BE2C (cell line): ENCODE measurements at regions not wholly inside any gene's neighbourhood (a gene's known extent, or its start where the extent isn't known, plus 50 kb on each side); places are given as distances from the start of the nearest gene placed in this dataset.
"Not testable (repeated sequence)": the region's sequence is repeated elsewhere in the genome, so short reads cannot be mapped to it uniquely, and the experiment has no call there.

ENCODE experiments used
- DNase-seq: peaks from one replicate; pipeline ENCODE4 v3.0.0-alpha.2; 2020
- H3K27me3 ChIP-seq: fragments of 250-450 bp; sonication (Bioruptor Pico); 2 replicates; pipeline ENCODE4 v1.5.1; 2020; ENCODE audit warnings: mild to moderate bottlenecking
- H3K36me3 ChIP-seq: fragments of 250-450 bp; sonication (Bioruptor Pico); 2 replicates; pipeline ENCODE4 v1.5.1; 2020; ENCODE audit warnings: mild to moderate bottlenecking
- H3K4me1 ChIP-seq: fragments of 250-450 bp; sonication (Bioruptor Pico); 2 replicates; pipeline ENCODE4 v1.5.1; 2020
- H3K4me3 ChIP-seq: 2 replicates; pipeline ENCODE4 v1.5.1; 2011; ENCODE audit warnings: low read depth, low read length
- H3K9me3 ChIP-seq: fragments of 250-450 bp; sonication (Bioruptor Pico); 2 replicates; pipeline ENCODE4 v1.5.1; 2020

DNA sequence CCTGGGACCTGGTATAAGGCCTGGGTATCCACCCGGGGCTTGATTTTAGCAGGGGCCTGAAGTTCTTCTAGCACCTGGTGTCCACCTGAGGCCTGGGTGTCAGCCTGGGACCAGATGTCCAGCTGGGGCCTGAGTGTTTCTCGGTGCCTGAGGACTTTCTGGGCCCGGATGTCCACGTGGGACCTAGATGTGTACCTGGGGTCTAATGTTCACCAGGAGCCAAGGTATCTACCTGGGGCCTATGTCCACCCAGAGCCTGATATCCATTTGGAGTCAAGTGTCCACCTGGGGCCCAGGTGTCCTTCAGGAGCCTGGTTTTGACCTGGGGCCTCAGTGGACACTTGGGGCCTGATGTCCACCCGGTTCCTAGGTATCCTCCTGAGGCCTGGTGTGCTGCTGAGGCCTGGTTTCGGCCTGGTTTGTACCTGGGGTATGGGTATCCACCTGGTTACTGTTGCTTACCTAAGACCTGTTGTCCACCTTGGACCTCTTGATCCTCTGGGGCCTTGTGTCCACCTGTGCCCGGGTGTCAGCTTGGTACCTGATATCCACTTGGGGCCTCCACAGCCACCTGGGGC lies 75.2 kb upstream of the THOC3 start:
- not testable (repeated sequence) for H3K4me3 ChIP-seq, H3K9me3 ChIP-seq, H3K27me3 ChIP-seq, H3K36me3 ChIP-seq, H3K4me1 ChIP-seq, DNase-seq

DNA sequence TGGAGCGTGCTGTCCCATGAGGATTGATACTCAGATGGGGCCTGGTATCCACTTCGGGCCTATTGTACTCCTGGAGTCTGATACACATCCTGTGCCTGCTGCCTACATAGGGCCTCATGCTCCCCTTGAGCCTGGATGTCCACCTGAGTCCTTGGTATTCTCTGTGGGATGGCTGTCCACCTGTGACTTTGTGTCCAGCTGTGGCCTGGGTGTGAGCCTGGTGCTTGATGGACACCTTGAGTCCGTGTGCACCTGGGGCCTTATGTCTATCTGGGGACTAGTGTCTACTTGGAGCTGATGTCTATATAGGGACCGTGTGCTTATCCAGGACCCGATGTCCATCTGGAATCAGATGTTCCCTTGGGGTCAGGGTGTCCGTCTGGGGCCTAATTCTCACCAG lies 75.9 kb upstream of the THOC3 start:
- not testable (repeated sequence) for H3K4me3 ChIP-seq, H3K27me3 ChIP-seq, H3K36me3 ChIP-seq, DNase-seq, H3K9me3 ChIP-seq, H3K4me1 ChIP-seq

DNA sequence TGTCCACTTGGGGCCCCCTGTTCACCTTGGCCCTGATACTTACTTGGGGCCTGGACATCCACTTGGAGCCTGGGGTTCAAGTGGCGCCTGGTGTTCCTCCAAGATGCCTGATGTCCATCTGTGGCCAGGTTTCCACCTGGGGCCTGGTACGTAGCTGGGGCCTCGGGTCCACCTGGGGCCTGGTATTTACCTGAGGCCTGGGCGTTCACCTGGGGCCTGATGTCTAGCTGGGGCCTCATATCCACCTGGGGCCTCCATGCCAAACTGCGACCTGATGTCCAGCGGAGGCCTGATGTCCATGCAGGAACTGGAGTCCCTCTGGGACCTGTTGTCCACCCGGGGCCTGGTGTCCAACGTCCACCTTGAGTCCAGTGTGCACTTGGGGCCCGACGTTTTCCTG lies 76.3 kb upstream of the THOC3 start:
- H3K36me3 ChIP-seq, H3K9me3 ChIP-seq, H3K4me1 ChIP-seq, H3K27me3 ChIP-seq, DNase-seq, H3K4me3 ChIP-seq: not testable (repeated sequence)

DNA sequence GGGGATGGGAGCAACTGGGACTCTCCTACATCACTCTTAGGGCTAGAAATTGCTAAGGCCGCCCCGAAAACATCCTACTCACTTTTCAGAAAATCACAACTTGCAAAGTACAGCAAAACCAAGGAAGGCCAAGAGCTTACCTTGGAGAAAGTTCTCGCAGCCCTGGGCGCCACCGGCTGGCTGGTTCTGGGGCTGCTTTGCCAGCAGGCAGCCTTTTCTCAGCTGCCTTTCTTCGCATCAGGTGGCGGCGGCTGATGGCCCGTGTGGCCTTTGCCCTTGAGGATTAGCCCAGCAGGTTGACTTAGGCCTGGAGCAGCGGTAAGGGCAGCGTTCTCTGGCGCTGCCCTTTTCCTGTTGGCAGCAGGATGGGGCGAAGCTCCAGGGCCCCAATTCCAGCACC lies 77.3 kb upstream of the THOC3 start:
- not testable (repeated sequence) for DNase-seq, H3K36me3 ChIP-seq

DNA sequence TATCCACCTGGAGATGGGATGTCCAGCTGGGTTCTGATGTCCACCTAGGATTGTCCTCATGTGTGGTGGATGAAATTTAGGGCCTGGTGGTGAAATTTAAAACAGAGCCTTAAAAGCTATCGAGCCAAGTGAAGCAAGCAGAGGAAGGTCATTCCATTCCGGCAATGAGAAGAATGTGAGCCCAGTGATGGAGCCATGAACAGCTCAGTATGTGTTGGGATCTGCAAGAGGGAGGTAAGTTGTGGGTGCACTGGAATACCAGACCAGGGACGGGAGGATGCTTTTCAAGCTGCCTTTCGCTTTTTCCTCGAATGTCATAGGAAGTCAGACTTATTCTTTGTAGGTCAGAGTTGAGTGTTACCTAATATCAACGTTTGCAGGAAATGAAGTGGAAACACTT lies 80.6 kb upstream of the THOC3 start:
- H3K4me3 ChIP-seq, DNase-seq, H3K9me3 ChIP-seq, H3K27me3 ChIP-seq, H3K4me1 ChIP-seq, H3K36me3 ChIP-seq: not testable (repeated sequence)

More for the DNA sequence above, 77.3 kb upstream of the THOC3 start:
- H3K9me3 ChIP-seq, H3K4me3 ChIP-seq, H3K4me1 ChIP-seq, H3K27me3 ChIP-seq: not testable (repeated sequence)

DNA sequence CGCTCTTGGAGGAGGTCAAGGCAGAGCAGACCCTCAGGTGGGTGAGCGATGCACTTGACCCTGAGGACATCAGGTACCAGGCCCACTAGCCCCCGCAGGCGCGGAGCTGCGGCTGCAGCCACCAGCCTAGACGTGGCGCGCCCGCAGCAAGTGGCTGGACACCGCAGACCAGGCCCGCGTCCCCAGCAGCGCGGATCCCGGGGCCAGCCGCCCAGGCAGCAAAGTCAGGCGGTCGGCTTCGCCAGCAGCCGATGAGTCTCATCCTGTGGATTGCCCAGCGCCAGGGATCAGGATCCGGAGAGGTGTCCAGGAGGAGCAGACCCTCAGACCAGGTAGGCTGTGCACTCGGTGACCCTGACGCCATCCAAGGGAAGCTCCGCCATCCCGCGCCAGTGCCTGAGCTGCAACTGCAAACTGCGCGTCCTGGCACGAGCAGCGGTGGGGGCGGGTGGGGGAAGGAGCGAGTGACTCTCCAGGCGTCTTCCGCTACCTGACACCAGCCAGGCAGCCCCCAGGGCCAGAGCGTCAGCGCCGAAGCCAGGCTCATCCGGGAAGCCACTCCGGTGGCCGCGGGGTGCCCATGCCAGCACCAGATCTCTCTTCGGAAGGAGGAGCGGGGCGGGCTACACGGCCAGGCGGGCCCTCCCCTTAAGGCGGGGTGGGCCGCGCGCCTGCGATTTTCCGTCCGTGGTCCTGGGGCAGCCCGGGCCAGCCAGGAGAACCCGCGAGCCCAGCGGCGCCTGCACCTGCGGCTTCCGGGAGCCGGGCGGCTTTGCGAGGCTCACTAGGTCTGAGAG lies 92.6 kb upstream of the THOC3 start:
- not testable (repeated sequence) for H3K4me1 ChIP-seq, DNase-seq

DNA sequence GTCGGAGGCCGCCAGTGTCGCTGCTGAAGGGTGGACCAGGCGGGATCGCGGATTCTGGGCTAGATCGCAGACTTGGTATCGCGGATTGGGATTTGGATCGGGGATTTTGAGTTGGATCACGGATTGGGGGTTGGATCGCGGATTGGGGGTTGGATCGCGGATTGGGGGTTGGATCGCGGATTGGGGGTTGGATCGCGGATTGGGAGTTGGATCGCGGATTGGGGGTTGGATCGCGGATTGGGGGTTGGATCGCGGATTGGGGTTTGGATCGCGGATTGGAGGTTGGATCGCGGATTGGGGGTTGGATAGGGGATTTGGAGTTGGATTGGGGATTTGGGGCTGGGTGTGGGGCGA lies 93.1 kb upstream of the THOC3 start:
- H3K27me3 ChIP-seq, H3K36me3 ChIP-seq, H3K4me1 ChIP-seq, H3K4me3 ChIP-seq, H3K9me3 ChIP-seq, DNase-seq: not testable (repeated sequence)

More for the DNA sequence above, 92.6 kb upstream of the THOC3 start:
- not testable (repeated sequence) for H3K27me3 ChIP-seq, H3K9me3 ChIP-seq, H3K36me3 ChIP-seq, H3K4me3 ChIP-seq

DNA sequence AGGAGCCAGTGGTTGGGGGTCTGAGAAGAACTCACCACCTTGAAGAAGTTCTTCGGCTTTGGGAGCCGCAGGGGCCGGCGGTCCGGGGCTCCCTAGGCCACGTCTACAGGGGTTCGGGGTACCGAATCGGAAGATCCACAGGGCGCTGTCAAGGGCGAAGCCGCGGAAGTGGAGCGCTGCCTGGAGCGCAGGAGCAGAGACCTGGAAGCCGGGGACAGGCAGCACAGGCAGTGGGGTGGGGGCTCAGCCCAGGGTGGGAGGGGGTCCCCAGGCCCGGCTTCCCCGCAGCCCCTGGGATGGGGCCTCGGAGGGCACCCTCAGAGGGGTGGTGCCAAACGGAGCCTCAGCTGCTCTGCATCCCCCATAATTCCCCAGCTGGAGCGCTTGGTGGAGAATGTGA lies 93.5 kb upstream of the THOC3 start:
- not testable (repeated sequence) for H3K36me3 ChIP-seq, H3K4me1 ChIP-seq, H3K9me3 ChIP-seq, H3K4me3 ChIP-seq, H3K27me3 ChIP-seq, DNase-seq

DNA sequence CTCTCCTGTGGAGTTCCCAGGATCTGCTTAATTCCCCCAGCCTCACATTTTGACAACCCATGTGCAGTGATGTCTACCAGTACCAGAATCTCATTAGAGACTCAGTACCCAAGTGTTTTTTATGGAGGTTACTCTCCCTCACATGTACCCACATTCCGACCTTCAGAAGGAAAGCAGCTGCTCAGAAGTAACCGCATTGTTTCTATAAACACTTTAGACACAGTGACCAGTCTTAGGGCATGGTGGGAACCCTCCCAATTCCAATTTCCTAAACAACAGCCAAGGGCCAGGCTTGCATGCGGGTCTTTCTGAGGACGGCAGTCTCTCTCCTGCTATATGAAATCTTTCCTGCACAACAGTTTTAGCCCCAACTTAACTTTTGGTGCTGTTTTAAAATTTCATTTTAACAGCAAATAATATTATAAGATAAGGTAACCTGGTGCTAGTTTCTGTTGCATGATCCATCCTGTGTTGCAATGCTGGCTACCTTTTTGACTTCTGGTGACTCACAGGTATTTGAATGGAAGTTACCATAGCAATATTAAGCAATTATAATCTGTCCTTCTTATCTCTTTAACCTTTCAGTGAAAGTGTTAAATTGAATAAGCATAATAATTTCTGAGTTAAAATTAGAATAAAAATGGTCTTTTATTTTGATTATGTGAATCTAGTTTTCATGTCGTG lies 98.3 kb upstream of the THOC3 start:
- not testable (repeated sequence) for DNase-seq, H3K36me3 ChIP-seq, H3K4me3 ChIP-seq, H3K9me3 ChIP-seq, H3K27me3 ChIP-seq, H3K4me1 ChIP-seq

DNA sequence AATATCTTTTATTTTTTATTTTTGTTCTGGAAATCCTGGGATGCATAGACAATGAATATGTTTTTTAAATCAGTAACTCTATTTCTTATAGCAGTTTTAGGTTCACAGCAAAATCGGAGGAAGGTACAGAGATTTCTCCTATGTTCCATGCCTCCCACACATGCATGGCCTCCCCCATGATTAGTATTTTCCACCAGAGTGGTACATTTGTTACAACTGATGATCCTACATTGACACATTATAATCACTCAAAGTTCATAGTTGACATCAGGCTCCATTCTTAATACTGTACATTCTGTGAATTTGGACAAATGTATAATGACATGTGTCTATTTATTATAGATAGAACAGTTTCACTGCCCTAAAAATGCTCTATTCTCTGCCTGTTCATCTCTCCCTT lies 99.0 kb upstream of the THOC3 start:
- not testable (repeated sequence) for H3K4me1 ChIP-seq, H3K27me3 ChIP-seq, DNase-seq, H3K9me3 ChIP-seq, H3K36me3 ChIP-seq, H3K4me3 ChIP-seq

DNA sequence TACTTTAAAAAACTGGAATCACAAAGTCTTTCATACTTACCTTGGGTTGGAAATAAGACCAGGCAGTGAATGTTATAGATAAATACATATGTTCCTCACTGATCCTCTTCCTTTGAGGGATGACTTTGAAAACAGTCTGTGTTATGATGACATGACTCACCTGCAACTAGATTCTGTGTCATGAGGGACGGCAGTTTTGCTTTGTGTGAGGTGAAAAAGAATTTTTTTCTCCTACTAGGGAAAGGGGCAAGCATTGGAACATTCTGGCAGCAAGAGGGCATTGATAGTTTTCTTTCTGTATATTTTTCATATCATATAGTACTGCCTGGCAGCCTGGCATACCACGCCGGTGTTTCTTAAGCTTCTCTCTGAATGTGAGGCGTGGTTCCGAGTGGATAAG lies 99.8 kb upstream of the THOC3 start:
- H3K9me3 ChIP-seq, H3K4me3 ChIP-seq, H3K4me1 ChIP-seq, H3K36me3 ChIP-seq, H3K27me3 ChIP-seq, DNase-seq: not testable (repeated sequence)

DNA sequence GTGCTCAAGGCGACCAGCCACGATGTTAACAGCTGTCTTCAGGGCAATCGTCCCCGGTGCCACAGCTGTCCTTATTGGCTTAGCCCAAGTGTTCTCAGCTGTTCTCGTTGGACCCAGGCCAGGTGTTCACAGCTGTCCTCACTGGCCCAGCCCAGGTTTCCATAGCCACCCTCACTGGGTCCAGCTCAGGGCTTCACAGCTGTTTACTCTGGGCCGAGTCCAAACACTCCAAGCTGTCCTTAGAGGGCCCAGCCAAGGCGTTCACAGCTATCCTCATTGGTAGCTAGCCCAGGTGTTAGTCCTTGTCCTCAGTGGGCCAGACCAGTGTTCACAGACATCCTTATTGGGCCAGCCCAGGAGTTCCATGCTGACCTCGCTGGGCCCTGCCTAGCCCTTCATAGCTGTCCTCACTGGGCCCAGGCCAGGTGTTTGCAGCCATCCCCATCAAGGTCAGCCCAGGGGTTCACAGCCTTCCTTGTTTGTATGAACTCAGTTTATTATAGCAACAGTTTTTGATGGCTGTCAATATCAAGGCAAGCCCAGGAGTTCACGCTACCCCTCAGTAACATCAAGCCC lies 106.0 kb upstream of the THOC3 start:
- H3K9me3 ChIP-seq, H3K36me3 ChIP-seq, H3K4me3 ChIP-seq, H3K4me1 ChIP-seq, DNase-seq, H3K27me3 ChIP-seq: not testable (repeated sequence)

DNA sequence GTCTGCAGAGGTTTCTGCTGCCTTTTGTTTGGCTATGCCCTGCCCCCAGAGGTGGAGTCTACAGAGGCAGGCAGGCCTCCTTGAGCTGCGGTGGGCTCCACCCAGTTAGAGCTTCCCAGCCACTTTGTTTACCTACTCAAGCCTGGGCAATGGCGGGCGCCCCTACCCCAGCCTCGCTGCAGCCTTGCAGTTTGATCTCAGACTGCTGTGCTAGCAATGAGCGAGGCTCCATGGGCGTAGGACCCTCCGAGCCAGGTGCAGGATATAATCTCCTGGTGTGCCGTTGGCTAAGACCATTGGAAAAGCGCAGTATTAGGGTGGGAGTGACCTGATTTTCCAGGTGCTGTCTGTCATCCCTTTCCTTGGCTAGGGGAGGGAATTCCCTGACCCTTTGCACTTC lies 115.6 kb upstream of the THOC3 start:
- H3K27me3 ChIP-seq, H3K9me3 ChIP-seq, H3K4me1 ChIP-seq, H3K36me3 ChIP-seq, DNase-seq, H3K4me3 ChIP-seq: not testable (repeated sequence)

DNA sequence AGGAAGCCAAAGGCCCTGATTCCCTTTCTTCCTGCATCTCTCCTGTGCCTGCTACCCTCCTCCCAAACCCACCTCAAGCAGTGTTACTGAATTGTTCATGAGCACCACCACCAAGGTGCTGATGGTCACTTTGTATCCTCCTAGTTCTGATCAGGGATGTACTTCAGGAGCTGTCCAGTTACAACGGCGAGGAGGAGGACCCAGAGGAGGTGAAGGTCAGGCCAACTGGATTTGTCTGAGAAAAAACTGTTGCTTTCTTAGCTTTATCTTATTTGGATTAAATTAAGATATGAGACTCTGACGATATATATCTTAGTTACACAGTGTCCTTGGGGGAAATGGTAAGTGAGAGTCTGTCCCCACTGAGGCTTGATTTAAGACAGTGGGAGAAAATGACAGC lies 135.0 kb upstream of the THOC3 start:
- not testable (repeated sequence) for H3K36me3 ChIP-seq, DNase-seq, H3K4me1 ChIP-seq, H3K27me3 ChIP-seq, H3K9me3 ChIP-seq, H3K4me3 ChIP-seq

DNA sequence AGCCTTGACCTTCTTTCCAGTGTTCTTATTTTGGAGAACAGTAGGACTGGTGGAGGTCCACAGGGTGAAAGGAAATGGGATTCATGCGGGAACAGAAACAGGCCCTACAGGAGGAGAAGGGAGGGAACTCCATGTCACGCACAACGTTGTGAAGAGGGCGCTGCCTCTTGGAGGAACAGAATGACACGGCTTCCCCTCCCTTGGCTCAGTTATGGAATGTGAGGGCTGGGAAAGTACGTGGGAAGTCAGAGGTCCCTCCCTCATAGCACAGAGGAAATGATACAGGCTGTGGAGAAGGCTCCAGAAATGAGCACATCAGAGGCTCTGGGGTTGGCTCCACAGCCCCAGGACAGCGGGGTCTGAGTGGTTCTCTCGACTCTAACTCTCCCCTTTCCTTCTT lies 125.3 kb upstream of the SIMC1 start:
- DNase-seq, H3K9me3 ChIP-seq, H3K27me3 ChIP-seq, H3K36me3 ChIP-seq, H3K4me3 ChIP-seq, H3K4me1 ChIP-seq: not testable (repeated sequence)

DNA sequence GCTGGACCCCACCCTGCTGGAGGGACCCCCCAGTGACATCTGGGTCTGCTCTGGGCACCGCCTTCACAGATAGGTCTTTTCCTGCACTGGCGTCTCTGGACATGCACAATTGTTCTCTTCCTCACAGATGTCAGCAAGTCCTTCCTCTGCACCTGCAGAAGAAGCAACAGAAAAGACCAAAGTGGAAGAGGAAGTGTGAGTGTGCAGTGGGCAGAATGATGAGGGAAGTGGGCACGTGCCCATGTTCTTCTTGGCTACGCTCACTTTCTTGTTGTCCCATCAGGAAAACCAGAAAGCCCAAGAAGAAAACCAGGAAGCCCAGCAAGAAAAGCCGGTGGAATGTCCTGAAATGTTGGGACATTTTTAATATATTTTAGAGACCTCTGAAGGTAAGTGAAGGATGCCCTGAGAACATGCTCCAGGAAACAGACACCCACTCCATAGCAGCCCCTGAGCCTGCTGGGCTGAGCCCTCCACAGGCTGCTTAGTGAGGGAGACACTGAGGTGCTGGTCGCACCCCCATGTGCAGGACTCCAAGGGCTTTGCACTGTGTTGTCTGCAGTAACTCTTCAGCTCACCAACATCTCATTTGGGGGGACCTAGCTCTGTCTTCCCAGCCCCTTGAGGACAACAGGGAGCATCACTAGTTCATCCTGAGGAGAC lies 124.4 kb upstream of the SIMC1 start:
- not testable (repeated sequence) for H3K36me3 ChIP-seq, H3K4me1 ChIP-seq, H3K27me3 ChIP-seq, DNase-seq, H3K9me3 ChIP-seq, H3K4me3 ChIP-seq
